ENCODE measurements at regions not wholly inside any gene's neighbourhood (a gene's known extent, or its start where the extent isn't known, plus 50 kb on each side); places are given as distances from the start of the nearest gene placed in this dataset.
"Not testable (repeated sequence)": the region's sequence is repeated elsewhere in the genome, so short reads cannot be mapped to it uniquely, and the experiment has no call there.

GRCh38 chr2:236642125-236642524 lies 72.5 kb downstream of the ACKR3 start:
- Histone ChIP-seq H3K27ac (ENCODE audit: low read depth, low read length) (no peak overlapping the region), H3K9ac (ENCODE audit: low read depth, low read length) (no peak overlapping the region), H3K4me1 (ENCODE audit: insufficient read depth, low read length) (peaks cover 2% of the 10 kb centered on the region; the same call in 1 of the 2 replicates), H3K4me3 (ENCODE audit: low read length) (no peak overlapping the region), H3K36me3 (ENCODE audit: insufficient read depth, low read length) (no peaks in the 10 kb centered on the region), H3K9me3 (ENCODE audit: insufficient read depth, low read depth, low read length) (no peaks in the 10 kb centered on the region), H3K27me3 (ENCODE audit: insufficient read depth, low read length) (no peaks in the 10 kb centered on the region)
- 96% methylated on average over 4 of the region's 4 CpGs for WGBS

GRCh38 chr2:236642584-236643291 lies 73.1 kb downstream of the ACKR3 start:
- Histone ChIP-seq H3K9me3 (ENCODE audit: insufficient read depth, low read depth, low read length) (no peaks in the 10 kb centered on the region), H3K27ac (ENCODE audit: low read depth, low read length) (no peak overlapping the region), H3K4me1 (ENCODE audit: insufficient read depth, low read length) (peaks cover 2% of the 10 kb centered on the region; the same call in 1 of the 2 replicates)

DNA sequence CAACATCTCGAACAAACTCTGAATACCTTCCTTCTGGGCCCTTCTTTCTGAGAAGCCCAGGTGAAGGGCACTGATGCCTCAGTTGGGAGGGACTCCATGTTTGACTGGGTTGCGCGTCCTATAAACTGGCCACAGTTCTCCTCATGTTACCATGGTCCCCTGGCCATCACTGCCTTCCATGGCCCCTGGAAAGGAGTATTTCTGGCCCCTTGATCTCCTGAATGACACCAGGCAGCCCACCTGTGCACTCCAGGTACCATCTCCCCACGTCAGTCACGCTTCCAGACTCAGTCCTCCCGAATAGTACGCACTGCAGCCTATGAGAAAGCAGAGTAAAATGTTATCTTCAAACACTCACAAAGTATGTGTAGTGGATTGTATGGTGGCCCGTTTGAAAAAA lies 73.9 kb downstream of the ACKR3 start:
- Histone ChIP-seq H3K36me3 (ENCODE audit: insufficient read depth, low read length) (no peaks in the 10 kb centered on the region), H3K4me1 (ENCODE audit: insufficient read depth, low read length) (peaks cover 2% of the 10 kb centered on the region; the same call in 1 of the 2 replicates), H3K9ac (ENCODE audit: low read depth, low read length) (no peak overlapping the region), H3K27me3 (ENCODE audit: insufficient read depth, low read length) (no peaks in the 10 kb centered on the region), H3K27ac (ENCODE audit: low read depth, low read length) (no peak overlapping the region), H3K4me3 (ENCODE audit: low read length) (no peak overlapping the region), H3K9me3 (ENCODE audit: insufficient read depth, low read depth, low read length) (no peaks in the 10 kb centered on the region)
- WGBS: 97% methylated on average over 6 of the region's 8 CpGs

More at GRCh38 chr2:236642584-236643291, 73.1 kb downstream of the ACKR3 start:
- Histone ChIP-seq H3K9ac (ENCODE audit: low read depth, low read length) (no peak overlapping the region), H3K4me3 (ENCODE audit: low read length) (no peak overlapping the region), H3K36me3 (ENCODE audit: insufficient read depth, low read length) (no peaks in the 10 kb centered on the region), H3K27me3 (ENCODE audit: insufficient read depth, low read length) (no peaks in the 10 kb centered on the region)
- WGBS: 65% methylated on average over 23 of the region's 23 CpGs

DNA sequence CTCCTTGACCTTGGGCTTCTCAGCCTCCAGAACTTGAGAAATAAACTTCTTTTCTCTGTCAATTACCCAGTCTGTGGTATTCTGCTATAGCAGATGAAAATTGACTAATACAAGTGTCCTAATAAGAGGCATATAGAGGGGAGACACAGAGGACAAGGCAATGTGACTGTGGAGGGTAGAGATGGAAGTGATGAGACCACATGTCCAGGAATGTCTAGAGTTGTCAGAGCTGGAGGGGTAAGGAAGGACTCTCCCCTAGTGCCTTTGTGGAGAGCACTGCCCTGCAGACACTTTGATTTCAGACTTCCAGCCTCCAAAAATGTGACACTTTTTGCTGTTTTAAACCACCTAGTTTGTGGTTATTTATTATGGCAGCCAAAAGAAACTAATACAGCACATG lies 74.4 kb downstream of the ACKR3 start:
- H3K4me1 ChIP-seq (ENCODE audit: insufficient read depth, low read length): peaks cover 2% of the 10 kb centered on the region; the same call in 1 of the 2 replicates
- no peaks in the 10 kb centered on the region for H3K36me3 ChIP-seq (ENCODE audit: insufficient read depth, low read length)
- no peaks in the 10 kb centered on the region for H3K27me3 ChIP-seq (ENCODE audit: insufficient read depth, low read length)
- H3K27ac ChIP-seq (ENCODE audit: low read depth, low read length): no peak overlapping the region
- no peaks in the 10 kb centered on the region for H3K9me3 ChIP-seq (ENCODE audit: insufficient read depth, low read depth, low read length)
- H3K9ac ChIP-seq (ENCODE audit: low read depth, low read length): no peak overlapping the region
- no peak overlapping the region for H3K4me3 ChIP-seq (ENCODE audit: low read length)

DNA sequence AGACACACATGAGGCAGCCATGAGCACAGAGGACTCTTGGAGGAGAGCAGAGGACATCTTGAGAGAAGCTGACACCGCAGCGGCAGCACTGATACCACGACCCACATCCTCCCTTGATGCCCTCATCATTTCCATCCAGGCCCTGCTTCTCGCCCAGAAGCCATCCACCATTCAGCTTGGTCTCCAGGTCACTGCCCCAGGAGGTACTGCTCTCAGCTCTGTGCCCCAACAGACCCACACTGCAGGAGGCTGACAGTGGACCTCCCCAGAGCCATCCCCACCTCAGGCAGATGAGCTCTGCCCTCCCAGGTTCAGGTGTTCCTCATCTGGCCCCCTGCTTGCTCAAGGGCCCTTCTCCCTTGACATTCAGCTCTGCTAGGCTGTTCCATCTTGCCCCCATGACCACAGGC lies 74.9 kb downstream of the ACKR3 start:
- Histone ChIP-seq H3K4me1 (ENCODE audit: insufficient read depth, low read length) (peaks cover 2% of the 10 kb centered on the region; the same call in 1 of the 2 replicates), H3K27ac (ENCODE audit: low read depth, low read length) (no peak overlapping the region), H3K9me3 (ENCODE audit: insufficient read depth, low read depth, low read length) (no peaks in the 10 kb centered on the region), H3K9ac (ENCODE audit: low read depth, low read length) (no peak overlapping the region), H3K36me3 (ENCODE audit: insufficient read depth, low read length) (no peaks in the 10 kb centered on the region), H3K27me3 (ENCODE audit: insufficient read depth, low read length) (no peaks in the 10 kb centered on the region), H3K4me3 (ENCODE audit: low read length) (no peak overlapping the region)
- 68% methylated on average over 4 of the region's 4 CpGs for WGBS

DNA sequence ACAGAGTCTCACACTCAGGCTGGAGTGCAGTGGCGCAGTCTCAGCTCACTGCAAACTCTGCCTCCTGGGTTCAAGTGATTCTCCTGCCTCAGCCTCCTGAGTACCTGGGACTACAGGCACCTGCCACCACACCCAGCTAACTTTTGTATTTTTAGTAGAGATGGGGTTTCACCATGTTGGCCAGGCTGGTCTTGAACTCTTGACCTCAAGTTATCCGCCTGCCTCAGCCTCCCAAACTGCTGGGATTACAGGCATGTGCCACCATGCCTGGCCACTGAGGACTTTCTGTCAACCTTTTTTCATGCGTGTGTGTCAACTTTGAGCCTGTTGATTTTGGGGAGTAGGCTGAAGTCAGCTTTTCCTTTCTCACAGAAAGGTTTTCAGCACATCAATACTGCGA lies 75.5 kb downstream of the ACKR3 start:
- H3K4me3 ChIP-seq (ENCODE audit: low read length); H3K4me1 ChIP-seq (ENCODE audit: insufficient read depth, low read length); H3K9ac ChIP-seq (ENCODE audit: low read depth, low read length); H3K27me3 ChIP-seq (ENCODE audit: insufficient read depth, low read length); H3K27ac ChIP-seq (ENCODE audit: low read depth, low read length); H3K9me3 ChIP-seq (ENCODE audit: insufficient read depth, low read depth, low read length); H3K36me3 ChIP-seq (ENCODE audit: insufficient read depth, low read length): not testable (repeated sequence)
- WGBS: 100% methylated on average over 3 of the region's 4 CpGs

DNA sequence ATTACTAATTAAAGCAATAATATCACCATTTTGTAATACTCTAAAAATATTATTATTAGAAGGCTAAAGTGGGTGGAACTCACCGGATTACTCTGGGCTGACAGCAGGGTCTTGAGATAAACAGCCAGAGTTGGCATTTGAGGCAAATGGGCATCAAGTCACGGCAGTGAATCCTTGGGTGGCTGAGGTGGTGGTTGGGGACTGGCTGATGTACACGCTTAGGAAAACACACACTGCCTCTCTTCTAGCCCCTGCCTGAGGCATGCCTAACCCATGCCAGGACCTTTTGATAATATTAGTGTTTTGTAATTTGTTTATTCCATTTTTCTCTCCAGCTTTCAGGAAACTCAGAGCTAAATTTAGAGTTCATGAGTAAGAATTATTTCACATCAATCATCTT lies 76.8 kb downstream of the ACKR3 start:
- 86% methylated on average over 2 of the region's 3 CpGs for WGBS
- Histone ChIP-seq H3K9me3 (ENCODE audit: insufficient read depth, low read depth, low read length) (no peaks in the 10 kb centered on the region), H3K27ac (ENCODE audit: low read depth, low read length) (no peak overlapping the region), H3K9ac (ENCODE audit: low read depth, low read length) (no peak overlapping the region), H3K4me3 (ENCODE audit: low read length) (no peak overlapping the region), H3K27me3 (ENCODE audit: insufficient read depth, low read length) (no peaks in the 10 kb centered on the region), H3K4me1 (ENCODE audit: insufficient read depth, low read length) (peaks cover 2% of the 10 kb centered on the region; the same call in 1 of the 2 replicates), H3K36me3 (ENCODE audit: insufficient read depth, low read length) (no peaks in the 10 kb centered on the region)

DNA sequence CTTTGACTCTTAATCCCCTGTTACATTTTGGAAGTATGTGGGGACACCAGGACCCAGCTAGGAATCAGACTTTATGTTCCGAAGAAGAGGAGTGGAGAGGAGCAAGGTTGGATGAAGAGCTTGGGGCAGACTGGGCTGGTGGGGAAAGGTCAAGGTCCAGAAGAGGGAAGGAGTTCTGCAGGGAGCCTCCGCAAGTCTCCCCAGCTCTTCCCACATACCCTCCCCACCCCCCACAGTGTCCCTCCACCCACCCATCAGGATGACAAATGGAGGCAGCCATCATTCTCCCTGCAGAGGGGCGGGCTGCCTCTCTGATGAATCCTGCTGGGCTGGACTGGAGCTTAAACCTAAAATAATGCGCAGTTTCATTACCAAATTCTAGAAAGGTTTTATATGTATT lies 77.2 kb downstream of the ACKR3 start:
- Histone ChIP-seq H3K9ac (ENCODE audit: low read depth, low read length) (no peak overlapping the region), H3K27ac (ENCODE audit: low read depth, low read length) (no peak overlapping the region), H3K9me3 (ENCODE audit: insufficient read depth, low read depth, low read length) (no peaks in the 10 kb centered on the region), H3K36me3 (ENCODE audit: insufficient read depth, low read length) (no peaks in the 10 kb centered on the region), H3K4me1 (ENCODE audit: insufficient read depth, low read length) (peaks cover 2% of the 10 kb centered on the region; the same call in 1 of the 2 replicates), H3K27me3 (ENCODE audit: insufficient read depth, low read length) (no peaks in the 10 kb centered on the region), H3K4me3 (ENCODE audit: low read length) (no peak overlapping the region)
- 85% methylated on average over 4 of the region's 4 CpGs for WGBS

DNA sequence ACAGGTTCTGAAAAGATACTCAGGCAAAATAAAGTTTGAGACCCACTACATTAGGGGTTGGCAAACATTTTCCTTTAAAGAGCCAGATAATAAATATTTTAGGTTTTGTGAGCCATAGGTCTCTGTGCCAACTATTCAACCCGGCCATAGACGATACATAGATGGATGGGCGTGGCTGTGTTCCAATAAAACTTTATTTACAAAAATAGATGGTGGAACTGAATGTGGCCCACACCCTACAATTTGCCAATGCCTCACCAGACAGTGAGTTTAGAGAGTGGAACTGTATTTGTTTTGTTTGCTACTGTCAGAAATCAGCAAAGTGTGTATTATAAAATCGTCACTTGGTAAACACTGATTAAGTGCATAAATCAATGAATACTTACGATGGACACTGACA lies 78.0 kb downstream of the ACKR3 start:
- WGBS: 92% methylated on average over 5 of the region's 5 CpGs
- H3K9me3 ChIP-seq (ENCODE audit: insufficient read depth, low read depth, low read length): no peaks in the 10 kb centered on the region
- H3K4me3 ChIP-seq (ENCODE audit: low read length): no peak overlapping the region
- no peak overlapping the region for H3K9ac ChIP-seq (ENCODE audit: low read depth, low read length)
- no peaks in the 10 kb centered on the region; the same call in 1 of the 2 replicates for H3K4me1 ChIP-seq (ENCODE audit: insufficient read depth, low read length)
- H3K27me3 ChIP-seq (ENCODE audit: insufficient read depth, low read length): no peaks in the 10 kb centered on the region
- H3K27ac ChIP-seq (ENCODE audit: low read depth, low read length): no peak overlapping the region
- no peaks in the 10 kb centered on the region for H3K36me3 ChIP-seq (ENCODE audit: insufficient read depth, low read length)

- WGBS: 95% methylated on average over 1 of the region's 1 CpG
- Histone ChIP-seq H3K4me3 (ENCODE audit: low read length) (no peak overlapping the region), H3K27me3 (ENCODE audit: insufficient read depth, low read length) (no peaks in the 10 kb centered on the region), H3K9ac (ENCODE audit: low read depth, low read length) (no peak overlapping the region), H3K27ac (ENCODE audit: low read depth, low read length) (no peak overlapping the region), H3K4me1 (ENCODE audit: insufficient read depth, low read length) (no peaks in the 10 kb centered on the region), H3K9me3 (ENCODE audit: insufficient read depth, low read depth, low read length) (no peaks in the 10 kb centered on the region), H3K36me3 (ENCODE audit: insufficient read depth, low read length) (no peaks in the 10 kb centered on the region)
These were observed 84.2 kb downstream of the ACKR3 start for GRCh38 chr2:236653863-236654262.

DNA sequence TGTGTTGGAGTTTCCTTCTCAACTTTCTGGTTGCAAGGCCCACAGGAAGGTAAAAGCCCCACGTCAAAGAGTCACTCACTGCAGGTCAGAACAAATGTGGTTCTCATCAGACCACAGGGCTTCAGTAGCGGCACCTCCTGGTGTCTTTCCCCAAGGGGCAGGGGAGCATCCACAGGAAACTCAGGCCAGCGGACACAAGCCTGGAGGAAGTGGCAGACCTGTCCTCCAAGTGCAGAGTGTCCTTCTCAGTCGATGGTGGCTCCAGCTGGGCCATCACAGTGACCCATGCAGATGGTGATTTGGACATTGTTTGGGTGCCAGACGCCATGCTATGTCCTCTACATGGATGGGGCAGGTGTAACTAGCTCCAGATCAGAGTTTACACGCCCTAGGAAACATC lies 84.9 kb downstream of the ACKR3 start:
- no peaks in the 10 kb centered on the region for H3K9me3 ChIP-seq (ENCODE audit: insufficient read depth, low read depth, low read length)
- no peak overlapping the region for H3K27ac ChIP-seq (ENCODE audit: low read depth, low read length)
- H3K4me3 ChIP-seq (ENCODE audit: low read length): no peak overlapping the region
- 82% methylated on average over 6 of the region's 6 CpGs for WGBS
- H3K4me1 ChIP-seq (ENCODE audit: insufficient read depth, low read length): peaks cover 1% of the 10 kb centered on the region; the same call in 1 of the 2 replicates
- H3K36me3 ChIP-seq (ENCODE audit: insufficient read depth, low read length): no peaks in the 10 kb centered on the region
- H3K27me3 ChIP-seq (ENCODE audit: insufficient read depth, low read length): no peaks in the 10 kb centered on the region
- H3K9ac ChIP-seq (ENCODE audit: low read depth, low read length): no peak overlapping the region

- H3K27me3 ChIP-seq (ENCODE audit: insufficient read depth, low read length): no peaks in the 10 kb centered on the region
- no peaks in the 10 kb centered on the region for H3K36me3 ChIP-seq (ENCODE audit: insufficient read depth, low read length)
- H3K9ac ChIP-seq (ENCODE audit: low read depth, low read length): no peak overlapping the region
- H3K27ac ChIP-seq (ENCODE audit: low read depth, low read length): no peak overlapping the region
- no peak overlapping the region for H3K4me3 ChIP-seq (ENCODE audit: low read length)
- H3K4me1 ChIP-seq (ENCODE audit: insufficient read depth, low read length): peaks cover 17% of the 10 kb centered on the region
- 91% methylated on average over 2 of the region's 2 CpGs for WGBS
- no peaks in the 10 kb centered on the region for H3K9me3 ChIP-seq (ENCODE audit: insufficient read depth, low read depth, low read length)
These were observed 86.5 kb downstream of the ACKR3 start for GRCh38 chr2:236656166-236656565.

Measured in HUES64 (cell line).